Neuron (in vitro differentiated cells): ENCODE measurements at regions not wholly inside any gene's neighbourhood (a gene's known extent, or its start where the extent isn't known, plus 50 kb on each side); places are given as distances from the start of the nearest gene placed in this dataset.

Source experiments
- H2AFZ ChIP-seq: one replicate; pipeline ENCODE4 v1.6.1; 2013; ENCODE audit warnings: low read depth, mild to moderate bottlenecking, inconsistent platforms, low read length, moderate library complexity
- H3K27me3 ChIP-seq: one replicate; pipeline ENCODE4 v1.6.1; 2013; ENCODE audit warnings: low read length; ENCODE audit not compliant: insufficient read depth
- H3K36me3 ChIP-seq: one replicate; pipeline ENCODE4 v1.6.1; 2013; ENCODE audit warnings: low read length; ENCODE audit not compliant: insufficient read depth
- H3K4me1 ChIP-seq: one replicate; pipeline ENCODE4 v1.6.1; 2013; ENCODE audit warnings: low read length; ENCODE audit not compliant: insufficient read depth
- H3K4me3 ChIP-seq: 2 replicates; pipeline ENCODE4 v1.5.1; 2013; ENCODE audit warnings: mild to moderate bottlenecking, low read length, moderate library complexity
- H3K9me3 ChIP-seq: one replicate; pipeline ENCODE4 v1.6.1; 2013; ENCODE audit warnings: low read length

- Histone ChIP-seq H3K4me1 (no peaks in the 10 kb centered on the region), H3K36me3 (no peaks in the 10 kb centered on the region), H3K4me3 (no peak overlapping the region)
Measured at GRCh38 chr17:53891726-53892125, 69.0 kb downstream of the KIF2B start.

GRCh38 chr17:53892222-53892621 lies 69.5 kb downstream of the KIF2B start:
- Histone ChIP-seq H2AFZ (no peak overlapping the region), H3K9me3 (no peaks in the 10 kb centered on the region), H3K4me3 (no peak overlapping the region), H3K36me3 (no peaks in the 10 kb centered on the region), H3K4me1 (no peaks in the 10 kb centered on the region), H3K27me3 (no peaks in the 10 kb centered on the region)

More at GRCh38 chr17:53891726-53892125, 69.0 kb downstream of the KIF2B start:
- no peak overlapping the region for H2AFZ ChIP-seq
- H3K9me3 ChIP-seq: no peaks in the 10 kb centered on the region
- H3K27me3 ChIP-seq: no peaks in the 10 kb centered on the region

DNA sequence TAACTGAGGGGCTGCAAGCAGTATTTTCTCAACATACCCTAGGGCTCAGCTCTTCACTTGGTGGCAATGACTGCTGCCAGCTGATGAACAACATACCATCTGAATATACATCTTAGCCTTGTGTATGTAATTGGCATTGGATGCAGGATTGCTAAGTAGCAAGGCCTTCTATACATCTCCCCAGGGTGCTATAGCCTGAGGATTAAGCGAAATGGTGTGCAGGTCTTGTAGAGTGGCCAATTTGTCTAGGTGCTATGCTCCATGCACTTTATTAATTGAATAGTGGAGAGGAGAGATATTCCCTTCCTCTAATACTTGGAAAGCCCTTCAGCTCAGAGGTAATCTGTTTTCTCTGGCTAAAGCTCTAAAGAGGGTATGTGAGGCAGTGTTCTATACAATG lies 71.9 kb downstream of the KIF2B start:
- Histone ChIP-seq H3K9me3 (no peaks in the 10 kb centered on the region), H3K36me3 (no peaks in the 10 kb centered on the region), H3K4me3 (no peak overlapping the region), H2AFZ (no peak overlapping the region), H3K4me1 (no peaks in the 10 kb centered on the region), H3K27me3 (no peaks in the 10 kb centered on the region)

GRCh38 chr17:53896047-53896446 lies 73.3 kb downstream of the KIF2B start:
- Histone ChIP-seq H3K27me3 (no peaks in the 10 kb centered on the region), H3K9me3 (no peaks in the 10 kb centered on the region), H3K4me3 (no peak overlapping the region), H2AFZ (no peak overlapping the region), H3K36me3 (no peaks in the 10 kb centered on the region), H3K4me1 (no peaks in the 10 kb centered on the region)

- H3K9me3 ChIP-seq: no peaks in the 10 kb centered on the region
- H3K4me3 ChIP-seq: no peak overlapping the region
- no peak overlapping the region for H2AFZ ChIP-seq
- H3K36me3 ChIP-seq: no peaks in the 10 kb centered on the region
- H3K27me3 ChIP-seq: no peaks in the 10 kb centered on the region
- H3K4me1 ChIP-seq: no peaks in the 10 kb centered on the region
Measured at GRCh38 chr17:53900951-53901350, 78.2 kb downstream of the KIF2B start.

- H3K4me1 ChIP-seq: no peaks in the 10 kb centered on the region
- H3K9me3 ChIP-seq: no peaks in the 10 kb centered on the region
- peak overlapping the region; percentile 1 for H2AFZ ChIP-seq
- H3K27me3 ChIP-seq: no peaks in the 10 kb centered on the region
- H3K4me3 ChIP-seq: no peak overlapping the region
- no peaks in the 10 kb centered on the region for H3K36me3 ChIP-seq
Measured at GRCh38 chr17:53907435-53907834, 84.7 kb downstream of the KIF2B start.

DNA sequence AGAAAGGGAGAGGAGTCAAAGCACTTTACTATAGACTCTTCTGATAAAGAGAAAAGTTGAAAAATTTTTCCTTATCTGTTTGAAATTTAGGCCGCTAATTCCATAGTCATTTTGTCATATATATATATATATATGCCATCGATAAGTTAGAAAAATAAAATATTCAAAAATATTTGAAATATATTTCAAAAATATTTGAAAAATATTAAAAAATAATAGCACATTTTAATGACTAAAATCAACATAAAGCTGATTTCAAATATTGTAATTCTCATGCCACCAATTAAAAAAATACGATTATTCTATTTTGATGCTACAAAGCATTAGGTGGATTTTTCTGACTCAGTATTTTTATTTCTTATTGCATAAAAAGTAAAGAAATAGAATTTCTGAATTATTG lies 87.1 kb downstream of the KIF2B start:
- H2AFZ ChIP-seq: no peak overlapping the region
- H3K27me3 ChIP-seq: no peaks in the 10 kb centered on the region
- no peaks in the 10 kb centered on the region for H3K9me3 ChIP-seq
- H3K4me3 ChIP-seq: no peak overlapping the region
- no peaks in the 10 kb centered on the region for H3K36me3 ChIP-seq
- H3K4me1 ChIP-seq: no peaks in the 10 kb centered on the region

GRCh38 chr17:53912117-53912516 lies 89.4 kb downstream of the KIF2B start:
- Histone ChIP-seq H3K4me1 (no peaks in the 10 kb centered on the region), H3K36me3 (no peaks in the 10 kb centered on the region), H3K9me3 (no peaks in the 10 kb centered on the region), H3K27me3 (no peaks in the 10 kb centered on the region), H3K4me3 (no peak overlapping the region), H2AFZ (no peak overlapping the region)

- Histone ChIP-seq H3K4me1 (peaks cover 11% of the 10 kb centered on the region), H3K4me3 (no peak overlapping the region), H2AFZ (no peak overlapping the region), H3K27me3 (no peaks in the 10 kb centered on the region), H3K36me3 (no peaks in the 10 kb centered on the region), H3K9me3 (no peaks in the 10 kb centered on the region)
Measured at GRCh38 chr17:53919356-53919755, 96.6 kb downstream of the KIF2B start.

GRCh38 chr17:53924530-53925455 lies 102.1 kb downstream of the KIF2B start:
- Histone ChIP-seq H3K4me1 (peaks cover 24% of the 10 kb centered on the region), H3K9me3 (no peaks in the 10 kb centered on the region), H3K36me3 (no peaks in the 10 kb centered on the region), H3K27me3 (no peaks in the 10 kb centered on the region), H2AFZ (peak overlapping the region; percentile 80), H3K4me3 (peak overlapping the region; percentile 3)

DNA sequence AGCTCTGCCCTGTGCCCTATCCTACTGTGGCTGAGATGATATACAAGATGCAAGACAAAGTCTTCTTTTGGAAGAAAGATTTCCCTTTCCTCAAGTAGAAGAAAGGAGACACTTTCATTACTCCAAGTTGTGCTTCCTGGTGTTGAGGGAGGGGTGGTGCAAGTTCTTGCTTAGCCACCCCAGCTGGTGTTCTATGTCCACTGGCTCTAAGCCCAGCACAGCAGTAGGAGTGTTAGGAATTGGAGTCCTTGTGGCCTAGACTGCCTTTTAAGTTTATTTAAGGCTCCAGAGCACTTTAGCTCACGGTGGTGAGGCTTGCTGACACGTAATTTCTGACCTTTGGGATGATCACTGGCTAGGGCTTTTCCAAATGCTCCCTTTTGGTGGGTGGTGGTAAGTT lies 109.7 kb downstream of the KIF2B start:
- Histone ChIP-seq H3K4me1 (no peaks in the 10 kb centered on the region), H2AFZ (no peak overlapping the region), H3K4me3 (no peak overlapping the region), H3K9me3 (no peaks in the 10 kb centered on the region), H3K27me3 (no peaks in the 10 kb centered on the region), H3K36me3 (no peaks in the 10 kb centered on the region)

GRCh38 chr17:53934931-53935330 lies 112.2 kb downstream of the KIF2B start:
- H3K4me1 ChIP-seq: no peaks in the 10 kb centered on the region
- no peaks in the 10 kb centered on the region for H3K27me3 ChIP-seq
- no peaks in the 10 kb centered on the region for H3K9me3 ChIP-seq
- H3K4me3 ChIP-seq: no peak overlapping the region
- no peak overlapping the region for H2AFZ ChIP-seq
- H3K36me3 ChIP-seq: no peaks in the 10 kb centered on the region

- Histone ChIP-seq H3K4me1 (no peaks in the 10 kb centered on the region), H2AFZ (no peak overlapping the region), H3K36me3 (no peaks in the 10 kb centered on the region), H3K4me3 (no peak overlapping the region), H3K9me3 (no peaks in the 10 kb centered on the region), H3K27me3 (no peaks in the 10 kb centered on the region)
Measured at GRCh38 chr17:53941231-53941630, 118.5 kb downstream of the KIF2B start.

DNA sequence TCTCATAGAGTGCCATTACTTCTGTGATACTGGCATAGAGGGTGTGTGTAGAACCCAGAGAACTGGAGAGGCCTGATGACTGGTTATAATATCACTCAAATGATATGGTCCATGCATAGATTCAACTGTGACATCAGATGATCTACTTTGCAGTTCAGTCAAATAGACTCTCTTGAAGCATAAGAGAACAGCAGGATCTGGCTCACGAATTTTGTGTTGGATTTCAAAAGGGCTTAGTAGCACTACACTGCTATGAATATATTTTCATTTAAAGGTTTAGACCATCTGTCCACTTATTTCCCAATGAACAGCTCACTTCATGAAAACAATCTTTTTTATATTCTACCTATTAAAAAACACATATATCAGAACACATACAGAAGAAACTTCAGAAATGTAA lies 119.7 kb downstream of the KIF2B start:
- no peaks in the 10 kb centered on the region for H3K9me3 ChIP-seq
- no peaks in the 10 kb centered on the region for H3K36me3 ChIP-seq
- no peak overlapping the region for H3K4me3 ChIP-seq
- H2AFZ ChIP-seq: no peak overlapping the region
- no peaks in the 10 kb centered on the region for H3K4me1 ChIP-seq
- no peaks in the 10 kb centered on the region for H3K27me3 ChIP-seq
